Mesenteric fat pad (tissue), 1 donor: ENCODE measurements at regions not wholly inside any gene's neighbourhood (a gene's known extent, or its start where the extent isn't known, plus 50 kb on each side); places are given as distances from the start of the nearest gene placed in this dataset.

Experiments
- DNase-seq: peaks from one replicate; pipeline ENCODE4 v3.0.0-alpha.2; 2020; ENCODE audit warnings: low spot score
- donor health status: DM: yes; HTN: yes; CAD: no.

DNA sequence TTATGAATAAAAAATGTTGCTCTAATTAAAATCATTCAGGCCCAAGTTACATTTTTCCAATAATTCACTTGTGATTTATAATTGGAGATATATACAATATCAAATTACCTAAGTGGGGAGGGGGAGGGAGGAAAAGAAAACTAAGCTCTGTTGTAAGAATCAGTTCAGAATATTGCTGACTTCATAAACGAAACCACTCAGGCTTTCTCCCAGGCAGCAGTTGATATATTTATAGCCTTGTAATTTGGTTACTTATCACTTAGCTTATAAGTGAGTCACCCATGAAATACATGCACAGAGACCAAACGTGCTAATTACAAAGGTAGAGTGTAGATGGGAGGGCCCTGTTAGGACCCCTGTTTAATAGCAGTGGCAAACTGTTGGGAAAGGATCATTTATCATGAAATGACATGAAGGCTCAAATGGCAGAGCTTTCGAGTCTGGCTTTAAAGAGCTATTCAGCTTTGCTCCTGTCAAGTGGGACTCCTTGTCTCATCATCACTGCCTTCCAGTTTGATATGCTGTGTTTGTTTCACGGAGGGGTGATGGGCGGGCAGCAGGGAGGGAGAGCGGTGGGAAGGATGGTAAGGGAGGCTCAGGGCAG lies 105.6 kb upstream of the PGRMC2 start:
- no peak for DNase-seq

DNA sequence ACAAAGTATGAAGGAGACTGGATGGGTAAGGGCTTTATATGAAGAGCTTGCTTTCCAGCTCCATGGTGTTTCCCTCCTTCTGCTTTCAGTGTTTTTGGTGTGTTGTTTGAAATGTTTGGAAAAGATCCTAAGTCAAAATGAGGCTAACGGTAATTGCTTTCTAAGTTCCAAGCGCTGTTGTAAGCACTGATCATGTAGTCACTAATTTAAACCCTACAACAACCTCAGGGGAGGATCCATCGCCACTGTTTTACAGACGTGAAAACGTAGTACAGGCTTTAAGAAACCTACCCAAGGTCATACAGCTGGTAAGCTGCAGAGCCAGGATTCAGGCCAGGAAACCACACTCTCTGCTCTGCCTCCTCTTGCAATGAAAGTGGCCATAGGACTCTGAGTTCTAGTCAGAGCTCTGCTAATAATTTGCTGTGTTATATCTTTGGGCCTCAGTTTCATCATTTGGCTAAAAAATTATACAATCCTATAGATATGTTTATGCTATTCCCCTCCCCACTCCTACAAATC lies 102.9 kb upstream of the PGRMC2 start:
- DNase-seq: no peak

DNA sequence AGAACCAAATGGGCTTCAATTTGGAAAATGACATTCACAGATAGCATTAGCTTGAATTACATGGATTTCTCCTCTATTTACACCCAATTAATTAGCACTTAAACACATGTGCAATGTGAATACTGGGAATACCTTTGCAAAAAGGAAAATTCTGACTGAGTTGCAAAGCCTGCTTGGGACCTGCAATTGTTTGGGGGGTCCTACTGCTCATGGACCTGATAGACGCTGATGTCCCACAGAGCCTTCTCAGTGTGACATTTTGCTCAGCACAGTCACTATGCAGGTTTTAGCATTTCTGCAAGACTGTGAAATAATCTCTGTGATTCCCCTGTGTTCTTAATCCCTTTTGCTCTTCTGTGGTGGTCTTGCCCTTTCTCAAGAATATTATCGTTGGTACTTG lies 101.2 kb upstream of the PGRMC2 start:
- no peak for DNase-seq

DNA sequence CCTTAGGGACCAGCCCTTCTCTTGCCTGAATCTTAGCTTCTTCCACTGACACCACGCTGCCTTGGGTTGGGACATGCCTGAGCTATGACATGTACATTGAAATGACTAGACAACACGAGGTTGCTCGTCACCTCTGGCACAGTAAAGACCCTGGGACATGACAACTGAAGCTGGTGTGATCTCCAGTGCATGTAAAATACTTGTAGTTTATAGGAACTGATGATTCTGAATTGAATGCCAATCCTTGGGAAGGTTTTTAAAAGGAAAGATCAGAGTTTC lies 100.7 kb upstream of the PGRMC2 start:
- DNase-seq: no peak

DNA sequence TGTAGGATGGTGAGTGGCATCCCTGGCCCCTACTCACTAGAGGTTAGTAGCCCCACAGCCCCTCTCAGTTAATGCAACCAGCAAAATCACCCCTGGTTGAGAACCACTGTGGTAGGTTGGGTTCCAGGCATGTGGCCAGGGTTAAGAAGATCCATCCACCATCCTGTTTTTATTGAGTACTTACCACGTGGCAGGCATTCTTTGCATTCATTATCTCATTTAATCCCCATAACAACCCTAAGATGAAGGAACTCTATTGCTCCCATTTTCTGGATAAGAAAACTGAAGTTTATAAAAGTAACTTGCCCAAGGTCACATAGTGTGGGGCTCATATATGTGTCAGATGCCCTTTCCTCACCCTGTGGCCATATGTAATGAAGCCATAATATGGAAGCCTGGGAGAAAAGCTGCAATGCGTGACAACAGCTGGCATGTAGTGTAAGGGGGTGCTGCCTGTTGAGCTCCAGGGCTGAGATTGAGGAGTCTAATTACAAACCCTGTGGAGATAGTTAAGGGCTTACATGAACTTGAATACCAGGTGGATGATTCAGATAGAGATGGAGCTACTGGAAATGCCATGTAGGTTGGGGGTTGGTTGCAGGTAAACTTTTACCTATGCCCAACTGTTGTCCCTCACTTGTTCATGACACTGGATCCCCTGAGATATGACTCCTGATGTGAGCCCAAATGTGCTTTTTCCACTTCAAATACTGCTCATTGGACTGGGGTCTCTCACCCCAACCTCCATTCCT lies 100.2 kb upstream of the PGRMC2 start:
- DNase-seq: no peak

DNA sequence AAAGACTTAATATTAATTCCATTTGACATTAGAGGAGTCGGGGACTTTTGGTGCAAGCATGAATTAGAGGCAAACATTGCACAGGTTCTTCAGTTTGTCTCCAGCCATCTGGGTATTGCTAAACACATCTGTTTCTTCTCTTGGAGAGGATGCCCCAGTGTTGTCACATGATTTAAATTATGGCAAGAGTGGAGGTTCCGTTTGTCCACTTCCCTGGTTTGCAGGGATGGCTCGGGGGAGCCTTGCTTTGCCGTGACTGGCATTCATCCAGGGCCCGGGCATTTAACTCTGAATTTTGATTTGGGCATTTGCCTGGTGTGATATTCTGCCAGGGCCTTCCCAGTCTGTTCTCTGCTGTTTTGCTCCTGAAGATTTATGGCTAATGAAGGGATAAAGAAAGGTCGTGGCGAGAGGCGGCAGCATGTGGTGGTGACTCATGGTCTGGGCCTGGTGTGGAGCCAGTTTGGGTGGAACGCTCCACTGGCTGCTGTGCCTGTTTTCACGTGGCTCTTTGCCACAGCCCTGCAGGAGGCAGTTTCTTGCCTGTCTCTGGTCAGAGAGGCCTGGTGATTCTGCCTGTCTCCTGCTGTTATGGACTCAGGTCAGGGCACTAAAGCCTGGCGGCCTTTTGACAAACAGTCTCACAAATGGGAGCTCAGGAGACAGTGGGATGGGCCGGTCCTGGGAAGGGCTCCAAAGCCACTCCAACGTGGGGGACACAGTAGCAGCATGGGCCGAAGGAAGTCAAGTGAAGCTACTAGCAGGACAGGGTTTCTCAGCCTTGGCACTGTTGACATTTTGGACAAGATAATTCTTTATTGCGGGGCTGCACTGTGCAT lies 99.4 kb upstream of the PGRMC2 start:
- peak; percentile 94 for DNase-seq

DNA sequence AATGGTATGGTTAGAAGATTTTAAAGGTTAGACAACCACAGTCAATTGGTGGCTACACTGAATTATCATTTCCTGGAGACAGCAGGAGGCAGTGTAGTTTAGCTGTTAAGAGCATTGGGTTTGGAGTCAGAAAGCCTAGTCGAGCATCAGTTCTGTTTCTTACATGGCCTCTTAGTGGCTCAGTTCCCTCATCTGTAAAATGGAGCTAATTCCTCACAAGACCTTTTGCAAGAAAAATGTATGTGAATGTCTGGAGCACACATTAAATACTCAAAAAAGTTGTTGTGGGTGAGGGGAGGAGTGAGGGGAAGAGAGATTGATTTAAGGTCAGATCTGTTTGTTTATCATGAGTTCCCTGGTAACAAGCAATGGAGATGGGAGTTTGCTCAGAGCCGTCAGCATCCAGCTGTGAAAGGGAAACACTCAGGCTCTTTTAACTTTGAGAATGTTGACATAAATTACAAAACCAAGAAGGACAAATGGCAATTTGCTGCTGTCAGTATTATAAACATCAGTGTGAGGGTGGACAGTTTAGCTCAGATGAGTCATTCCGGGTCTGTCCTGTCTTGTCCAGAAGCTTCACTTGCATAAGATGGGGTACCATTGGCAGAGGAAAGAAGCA lies 98.2 kb upstream of the PGRMC2 start:
- DNase-seq: no peak

DNA sequence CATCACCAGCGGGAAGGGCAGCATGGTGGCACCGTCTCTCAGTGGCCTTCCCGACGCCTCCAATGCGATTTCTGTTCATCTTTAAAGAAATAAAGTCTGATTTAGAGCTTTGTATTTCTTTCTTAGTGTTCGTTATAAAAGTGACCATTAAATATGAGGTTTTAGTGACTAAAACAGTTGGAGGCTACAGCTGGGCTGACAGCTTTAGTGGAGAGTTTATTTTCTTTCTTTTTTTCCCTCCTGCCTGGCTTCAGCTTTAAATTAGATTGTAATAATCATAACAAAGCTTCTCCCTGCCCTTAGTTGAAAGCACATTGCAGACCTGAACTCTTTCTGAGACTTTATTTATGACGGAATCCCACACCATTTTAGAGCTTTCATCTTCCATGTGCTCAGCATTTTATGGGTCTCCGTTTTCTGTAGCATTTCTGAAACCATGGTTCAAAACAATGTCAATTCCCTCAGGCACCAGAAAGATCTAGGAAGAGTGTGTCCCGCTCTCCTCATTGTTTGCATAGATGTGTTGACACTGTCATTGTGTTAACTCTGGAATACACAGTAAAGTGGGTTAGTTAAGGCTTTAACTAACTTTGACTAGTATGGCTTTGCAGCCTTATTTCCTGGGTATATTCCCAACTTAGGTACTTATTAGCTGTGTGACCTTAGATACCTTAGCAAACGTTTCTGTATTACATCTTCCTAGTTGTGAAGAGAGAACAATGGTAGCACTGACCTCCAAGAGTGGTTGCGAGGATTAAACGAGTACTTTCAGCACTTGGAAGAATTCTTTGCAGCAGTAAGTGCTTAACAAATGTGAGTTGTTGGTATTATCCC lies 97.4 kb upstream of the PGRMC2 start:
- no peak for DNase-seq

DNA sequence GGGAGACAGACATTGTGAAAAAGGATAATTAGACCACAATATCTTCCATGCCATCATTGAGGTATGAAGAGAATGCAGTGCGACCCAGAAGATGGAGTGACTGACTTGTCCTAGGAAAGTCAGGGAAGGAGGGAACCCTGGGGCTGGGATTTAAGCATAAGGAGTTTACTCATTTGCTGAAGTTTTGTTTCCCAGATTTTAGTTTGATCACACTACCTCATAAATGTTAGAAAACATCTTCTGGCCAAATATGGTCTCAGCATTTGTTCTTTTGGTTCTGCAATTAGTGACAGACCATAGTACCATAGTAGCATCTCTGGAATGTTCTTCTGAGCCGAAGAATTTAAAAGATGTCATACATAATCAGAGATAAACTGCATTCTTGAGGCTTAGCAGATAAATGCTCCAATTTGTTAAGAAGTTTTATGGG lies 96.5 kb upstream of the PGRMC2 start:
- DNase-seq: no peak

DNA sequence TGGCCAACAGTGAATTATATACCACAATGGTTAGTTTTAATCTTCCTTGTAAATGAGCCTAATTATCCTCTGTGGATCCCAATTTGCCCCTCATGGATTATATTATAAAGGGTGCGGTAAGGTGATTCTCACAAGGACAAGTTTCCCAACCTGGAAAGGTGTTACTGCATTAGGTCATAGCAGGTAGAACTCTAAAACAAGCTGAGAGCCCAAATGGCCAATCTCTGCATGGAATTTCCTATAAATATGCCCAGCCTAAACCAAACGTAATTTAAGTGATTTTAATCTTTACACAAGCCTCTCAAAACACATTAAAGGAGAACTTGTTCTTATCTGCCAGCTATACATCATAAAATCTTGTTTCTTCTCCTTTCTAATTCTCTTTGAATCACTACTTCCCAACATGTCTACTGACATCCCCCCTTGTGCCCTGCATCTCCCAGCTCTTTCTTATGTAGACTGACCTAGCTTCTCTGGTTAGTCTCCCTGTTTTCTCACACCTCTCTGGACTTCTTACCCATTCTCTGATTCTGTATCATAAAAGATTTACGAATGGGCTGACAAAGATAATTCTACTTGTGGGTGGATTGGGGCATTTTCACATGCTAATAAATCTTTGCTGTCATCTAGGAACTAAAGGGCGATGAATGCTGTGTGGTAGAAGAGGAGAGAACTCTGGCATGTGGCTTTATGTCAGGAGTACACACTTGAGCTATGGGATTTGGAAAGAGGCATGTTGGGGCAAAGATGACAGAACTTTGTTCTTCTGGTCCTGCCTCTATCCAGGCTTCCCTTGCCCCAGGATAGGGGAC lies 94.3 kb upstream of the PGRMC2 start:
- no peak for DNase-seq

DNA sequence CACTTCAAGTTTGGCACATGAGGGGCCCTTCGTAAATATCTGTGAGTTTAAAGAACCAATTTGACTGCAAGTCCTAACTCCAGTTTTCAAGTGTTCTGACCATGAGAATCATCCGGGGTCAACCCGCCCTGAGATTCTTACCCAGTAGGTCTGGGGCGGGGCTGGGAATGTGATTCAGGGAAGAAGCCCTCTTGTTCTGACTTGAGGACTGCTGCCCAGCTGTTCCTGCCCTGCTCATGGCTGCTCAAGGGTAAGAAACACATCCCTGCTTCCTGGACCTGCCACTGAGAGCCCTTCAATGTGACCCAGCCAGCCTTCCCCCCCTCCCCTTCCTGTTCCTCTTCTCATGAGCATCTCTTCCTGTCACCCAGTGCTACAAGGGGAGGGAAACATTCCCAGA lies 92.7 kb upstream of the PGRMC2 start:
- DNase-seq: no peak

DNA sequence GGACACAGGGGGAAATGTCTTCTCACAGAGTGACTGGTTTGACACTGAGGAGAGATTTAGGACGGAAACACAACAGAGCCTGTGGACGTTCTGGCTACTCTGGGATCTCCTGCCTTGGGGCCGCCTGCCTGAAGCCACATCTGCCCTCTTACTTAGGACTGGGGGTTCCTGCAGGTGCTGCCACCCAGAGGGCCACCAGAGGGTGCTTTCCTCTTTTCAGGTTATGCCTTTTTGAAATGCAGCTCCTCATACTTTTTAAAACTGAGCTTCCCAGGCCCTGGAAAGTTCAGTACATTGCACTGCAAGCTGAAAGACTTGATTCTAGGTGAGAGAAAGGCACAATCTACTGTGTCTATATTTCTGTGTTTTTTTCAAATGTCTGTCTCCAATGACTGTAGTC lies 92.2 kb upstream of the PGRMC2 start:
- DNase-seq: no peak

DNA sequence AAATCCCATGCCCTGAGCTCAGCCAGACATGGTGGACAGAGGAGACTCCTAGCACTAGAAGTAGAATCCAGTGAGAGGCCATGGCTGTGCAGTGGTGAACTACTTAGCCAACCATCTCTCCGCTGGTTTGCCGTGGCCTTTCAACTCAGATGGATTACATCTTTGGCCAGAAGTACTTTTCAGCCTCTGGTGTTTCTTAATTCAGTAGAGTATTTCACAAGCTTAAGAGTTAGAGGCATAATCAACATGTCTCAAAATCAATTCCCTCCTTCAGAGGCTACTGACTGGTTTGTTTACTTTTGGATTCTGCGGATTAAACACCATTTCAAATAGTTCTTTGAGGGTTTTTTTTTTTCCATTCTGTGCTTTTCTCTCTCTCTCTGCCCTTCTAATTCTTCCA lies 91.1 kb upstream of the PGRMC2 start:
- no peak for DNase-seq

DNA sequence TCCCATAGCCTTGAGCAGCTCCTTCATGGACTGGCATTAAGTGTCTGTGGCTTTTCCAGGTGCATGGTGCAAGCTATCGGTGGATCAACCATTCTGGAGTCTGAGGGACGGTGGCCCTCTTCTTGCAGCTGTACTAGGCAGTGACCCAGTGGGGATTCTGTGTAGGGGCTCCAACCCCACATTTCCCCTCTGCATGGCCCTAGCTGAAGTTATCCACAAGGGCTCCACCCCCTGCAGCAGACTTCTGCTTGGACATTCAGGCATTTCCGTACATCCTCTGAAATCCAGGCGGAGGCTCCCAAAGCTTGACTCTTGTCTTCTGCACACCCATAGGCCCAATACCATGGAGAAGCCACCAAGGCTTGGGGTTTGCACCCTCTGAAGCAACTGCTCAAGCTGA lies 89.3 kb upstream of the PGRMC2 start:
- no peak for DNase-seq

DNA sequence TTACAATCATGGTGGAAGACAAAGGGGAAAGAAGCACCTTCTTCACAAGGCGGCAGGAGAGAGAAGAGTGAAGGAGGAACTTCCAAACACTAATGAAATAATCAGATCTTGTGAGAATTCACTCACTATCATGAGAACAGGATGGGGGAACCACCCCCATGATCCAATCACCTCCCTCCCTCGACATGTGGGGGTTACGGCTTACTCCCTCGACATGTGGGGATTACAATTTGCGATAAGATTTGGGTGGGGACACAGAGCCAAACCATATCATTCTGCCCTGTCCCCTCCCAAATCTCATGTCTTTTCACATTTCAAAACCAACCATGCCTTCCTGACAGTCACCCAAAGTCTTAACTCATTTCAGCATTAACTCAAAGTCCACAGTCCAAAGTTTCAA lies 88.7 kb upstream of the PGRMC2 start:
- DNase-seq: no peak

DNA sequence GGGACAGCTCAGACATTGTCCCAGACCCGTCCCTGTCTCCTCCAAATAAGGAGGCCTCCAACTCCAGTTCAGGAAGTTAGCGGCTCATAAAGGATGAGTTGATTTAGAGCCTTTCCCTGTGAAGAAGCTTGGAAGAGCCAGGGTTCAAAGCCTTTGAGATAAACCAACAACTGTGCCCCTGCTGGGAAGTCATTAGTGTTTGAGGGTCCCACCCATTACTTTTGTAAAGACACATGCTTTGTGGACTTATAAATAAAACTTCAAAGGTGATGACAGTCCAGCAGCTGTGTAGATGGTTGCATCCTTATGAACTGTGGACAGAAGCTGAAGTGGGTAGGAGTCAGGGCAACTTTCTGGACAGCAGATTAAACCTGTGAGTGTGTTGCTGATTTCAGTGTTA lies 86.0 kb upstream of the PGRMC2 start:
- no peak for DNase-seq

DNA sequence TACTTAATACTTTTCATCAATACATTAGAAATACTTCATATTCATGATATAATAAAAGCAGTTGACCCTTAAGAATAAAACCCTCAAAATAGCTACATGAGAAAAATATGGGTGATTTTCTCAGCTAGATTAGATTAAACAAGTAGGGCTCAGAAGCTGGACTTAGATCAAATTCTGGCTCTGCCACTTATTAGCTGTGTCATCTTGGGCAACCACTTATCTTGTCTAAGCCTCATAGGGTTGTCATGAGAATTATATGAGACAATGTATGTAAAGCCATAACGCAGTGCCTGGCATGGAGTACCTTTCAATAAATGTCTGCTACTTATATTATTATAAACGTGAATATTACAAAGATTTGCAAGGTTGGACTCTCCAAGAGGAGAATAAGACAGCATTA lies 84.3 kb upstream of the PGRMC2 start:
- DNase-seq: no peak

DNA sequence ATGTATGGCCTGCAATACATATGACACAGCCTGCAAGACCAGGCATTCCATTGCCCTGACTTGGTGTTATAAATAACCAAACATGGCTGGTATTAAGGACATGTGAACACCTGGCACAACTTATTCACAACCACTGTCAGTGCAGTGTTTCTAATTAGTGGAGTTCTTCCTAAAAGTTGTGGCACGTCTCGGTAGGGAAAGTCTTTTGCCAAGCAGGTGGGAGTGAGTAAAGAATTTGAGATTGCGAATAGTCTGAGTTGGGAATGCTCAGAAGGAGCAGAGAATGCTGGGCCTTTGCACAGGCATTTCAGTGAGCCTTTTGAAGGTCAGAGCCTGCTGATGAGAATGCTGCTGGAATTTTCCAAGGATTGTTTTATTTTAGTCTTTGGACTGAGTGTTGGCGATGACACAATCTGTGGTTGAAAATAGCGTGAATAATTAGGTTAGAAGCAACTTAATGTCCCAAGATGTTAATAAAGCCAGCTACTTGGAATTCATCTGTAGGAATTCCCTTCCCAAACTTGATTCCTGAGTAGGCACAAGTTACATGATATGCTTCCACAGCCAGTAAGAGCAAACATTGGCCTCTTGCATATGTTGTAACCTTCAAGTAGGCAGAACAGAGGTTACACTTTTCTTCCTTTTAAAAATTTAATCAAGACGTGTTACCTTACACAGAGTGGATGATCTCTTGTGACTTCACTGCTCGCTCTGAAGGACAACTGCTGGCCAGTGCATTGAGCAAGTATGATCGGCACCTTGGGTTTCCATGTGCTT lies 83.6 kb upstream of the PGRMC2 start:
- no peak for DNase-seq

DNA sequence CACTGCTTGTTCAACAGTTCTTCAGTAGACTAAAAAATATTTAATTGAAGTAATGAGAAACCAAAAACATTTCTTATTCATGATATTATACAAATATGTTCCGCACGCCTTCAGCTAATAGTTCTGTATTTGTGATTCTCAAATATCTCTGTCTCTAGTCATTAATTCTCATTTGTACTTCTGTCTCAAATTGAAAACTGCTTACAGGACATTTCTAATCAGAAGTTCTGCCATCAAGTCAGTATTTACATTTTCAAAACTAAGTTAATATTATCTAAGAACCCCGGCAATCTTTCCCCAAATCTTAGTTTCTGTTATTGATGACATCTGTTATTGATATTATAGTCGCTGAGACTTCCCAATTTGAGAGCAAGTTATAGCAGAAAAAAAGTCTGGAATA lies 78.6 kb upstream of the PGRMC2 start:
- DNase-seq: no peak
